22Rv1 (cell line): ENCODE measurements at regions not wholly inside any gene's neighbourhood (a gene's known extent, or its start where the extent isn't known, plus 50 kb on each side); places are given as distances from the start of the nearest gene placed in this dataset.
"Not testable (repeated sequence)": the region's sequence is repeated elsewhere in the genome, so short reads cannot be mapped to it uniquely, and the experiment has no call there.

ENCODE experiments used
- H3K27ac ChIP-seq: fragments of 450-650 bp; 2 replicates; pipeline ENCODE4 v1.5.1; 2017
- ZFX ChIP-seq: fragments of 450-650 bp; IDR thresholded peaks from 2 replicates; pipeline ENCODE4 v1.6.1; 2017; ENCODE audit warnings: antibody characterized with exemption, borderline replicate concordance
- TF ChIP-seq, protein P1 (sequence below): fragments of 450-650 bp; IDR thresholded peaks from 2 replicates; pipeline ENCODE4 v1.5.1; 2017; ENCODE audit warnings: mild to moderate bottlenecking

DNA sequence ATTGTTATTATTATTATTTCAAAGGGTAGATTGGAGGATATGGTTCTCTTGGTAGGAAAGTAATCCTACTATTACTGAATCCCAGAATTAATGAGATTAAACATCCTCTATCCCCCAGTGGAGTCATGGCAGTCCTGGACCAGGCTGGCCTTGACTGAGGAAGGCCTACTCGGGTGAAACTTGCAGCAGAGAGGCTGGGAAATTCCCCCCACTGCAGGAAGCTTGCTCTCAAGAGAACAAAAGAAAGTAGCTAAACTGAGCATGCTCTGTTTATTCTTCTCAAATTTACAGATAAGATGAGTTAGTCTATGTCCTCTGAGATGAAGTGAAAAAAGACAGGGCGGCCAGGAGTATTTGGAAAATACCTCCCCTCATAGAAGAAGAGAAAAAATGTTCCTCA is 233.9 kb upstream of the RPS23 start:
- TF ChIP-seq, protein P1, sequence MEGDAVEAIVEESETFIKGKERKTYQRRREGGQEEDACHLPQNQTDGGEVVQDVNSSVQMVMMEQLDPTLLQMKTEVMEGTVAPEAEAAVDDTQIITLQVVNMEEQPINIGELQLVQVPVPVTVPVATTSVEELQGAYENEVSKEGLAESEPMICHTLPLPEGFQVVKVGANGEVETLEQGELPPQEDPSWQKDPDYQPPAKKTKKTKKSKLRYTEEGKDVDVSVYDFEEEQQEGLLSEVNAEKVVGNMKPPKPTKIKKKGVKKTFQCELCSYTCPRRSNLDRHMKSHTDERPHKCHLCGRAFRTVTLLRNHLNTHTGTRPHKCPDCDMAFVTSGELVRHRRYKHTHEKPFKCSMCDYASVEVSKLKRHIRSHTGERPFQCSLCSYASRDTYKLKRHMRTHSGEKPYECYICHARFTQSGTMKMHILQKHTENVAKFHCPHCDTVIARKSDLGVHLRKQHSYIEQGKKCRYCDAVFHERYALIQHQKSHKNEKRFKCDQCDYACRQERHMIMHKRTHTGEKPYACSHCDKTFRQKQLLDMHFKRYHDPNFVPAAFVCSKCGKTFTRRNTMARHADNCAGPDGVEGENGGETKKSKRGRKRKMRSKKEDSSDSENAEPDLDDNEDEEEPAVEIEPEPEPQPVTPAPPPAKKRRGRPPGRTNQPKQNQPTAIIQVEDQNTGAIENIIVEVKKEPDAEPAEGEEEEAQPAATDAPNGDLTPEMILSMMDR = no peak
- TF ChIP-seq ZFX = no peak
- H3K27ac ChIP-seq = no peak overlapping the region

DNA sequence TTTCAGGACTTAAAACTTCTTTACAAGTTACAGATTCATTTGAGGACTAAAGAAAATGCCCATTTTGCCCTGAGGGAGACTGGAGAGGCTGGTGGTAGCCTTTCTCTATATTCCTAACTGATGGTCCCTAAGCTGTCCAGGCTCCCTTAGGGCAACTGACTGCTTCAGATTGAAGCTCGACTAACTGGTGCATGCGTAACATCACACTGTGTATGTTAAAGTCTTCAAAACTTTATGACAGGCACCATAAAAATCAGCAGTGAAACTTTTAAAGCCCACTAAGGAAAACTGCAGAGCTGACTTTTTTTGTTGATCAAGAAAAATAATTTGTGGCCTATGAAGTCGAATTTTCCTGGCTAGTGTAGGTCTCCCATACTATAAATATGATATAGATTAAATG is 233.0 kb upstream of the RPS23 start:
- H3K27ac ChIP-seq = no peak overlapping the region
- TF ChIP-seq, protein P1 = no peak
- TF ChIP-seq ZFX = no peak

- TF ChIP-seq, protein P1 = no peak
- no peak for TF ChIP-seq ZFX
- no peak overlapping the region for H3K27ac ChIP-seq
Observed at GRCh38 chr5:82509762-82510161, 231.6 kb upstream of the RPS23 start.

DNA sequence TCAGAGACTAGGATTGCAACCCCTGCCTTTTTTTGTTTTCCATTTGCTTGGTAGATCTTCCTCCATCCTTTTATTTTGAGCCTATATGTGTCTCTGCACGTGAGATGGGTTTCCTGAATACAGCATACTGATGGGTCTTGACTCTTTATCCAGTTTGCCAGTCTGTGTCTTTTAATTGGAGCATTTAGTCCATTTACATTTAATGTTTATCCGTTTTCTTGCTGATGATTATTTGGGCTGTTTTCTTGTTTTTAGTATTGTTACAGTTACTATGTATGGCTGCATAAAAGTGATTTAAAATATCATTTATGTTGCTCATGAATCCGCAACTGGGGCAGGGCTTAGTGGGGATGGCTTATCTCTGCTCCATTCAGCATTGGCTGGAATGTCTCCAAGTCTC is 228.2 kb upstream of the RPS23 start:
- H3K27ac ChIP-seq = not testable (repeated sequence)

- TF ChIP-seq ZFX = no peak
- TF ChIP-seq, protein P1 = no peak
- H3K27ac ChIP-seq = no peak overlapping the region
Observed at GRCh38 chr5:82499725-82500244, 221.6 kb upstream of the RPS23 start.

GRCh38 chr5:82497242-82497641 is 219.1 kb upstream of the RPS23 start:
- TF ChIP-seq ZFX = no peak
- TF ChIP-seq, protein P1 = no peak
- no peak overlapping the region for H3K27ac ChIP-seq

DNA sequence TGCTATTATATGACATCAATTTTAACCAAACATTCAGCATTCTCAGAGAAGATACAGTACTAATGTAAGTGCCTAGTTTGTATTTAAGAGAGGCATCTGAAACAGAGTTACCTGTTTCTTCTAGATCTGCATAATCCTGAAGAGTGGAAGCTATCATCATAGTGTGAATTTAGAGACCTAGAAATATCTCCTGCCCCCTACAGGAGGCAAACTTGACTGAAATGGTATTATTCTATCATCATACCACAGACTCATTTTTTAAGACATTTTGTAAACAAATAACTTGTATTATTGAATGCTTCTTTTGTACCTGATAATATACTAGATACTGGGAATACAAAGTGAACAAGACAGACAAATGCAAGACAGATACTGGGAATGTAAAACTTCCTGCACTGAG is 216.8 kb upstream of the RPS23 start:
- no peak for TF ChIP-seq ZFX
- TF ChIP-seq, protein P1 = peak; percentile 42; the same call in 1 of the 2 replicates
- H3K27ac ChIP-seq = no peak overlapping the region

DNA sequence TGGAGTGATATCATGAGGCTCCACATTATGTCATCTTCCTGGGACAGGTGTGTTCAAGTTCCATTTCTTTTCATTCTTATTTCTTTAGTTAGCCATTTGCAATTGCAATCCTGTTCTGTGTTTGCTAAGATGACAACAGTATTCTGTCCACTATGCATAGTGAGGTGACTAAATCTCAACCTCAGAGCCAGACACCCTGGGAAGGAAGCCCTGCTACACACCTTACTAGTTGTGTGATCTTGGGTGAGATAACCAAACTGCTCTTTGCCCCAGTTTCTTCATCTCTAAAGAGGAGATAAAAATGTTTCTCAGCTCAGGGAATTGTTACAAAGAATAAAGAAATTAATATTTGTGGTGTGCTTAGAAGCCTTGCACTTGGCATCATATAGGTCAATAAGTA is 215.1 kb upstream of the RPS23 start:
- TF ChIP-seq ZFX = no peak
- TF ChIP-seq, protein P1 = no peak

More for the DNA sequence above, 215.1 kb upstream of the RPS23 start:
- no peak overlapping the region for H3K27ac ChIP-seq
